ENCODE measurements at regions not wholly inside any gene's neighbourhood (a gene's known extent, or its start where the extent isn't known, plus 50 kb on each side); places are given as distances from the start of the nearest gene placed in this dataset.

GRCh38 chr1:177526201-177526600, 355.4 kb downstream of the BRINP2 start:
- no peak overlapping the region for H2AFZ ChIP-seq (ENCODE audit: low read depth, low read length)
- H3K4me1 ChIP-seq (ENCODE audit: insufficient read depth, low read length), result no peaks in the 10 kb centered on the region
- H3K9me3 ChIP-seq (ENCODE audit: low read length), result no peaks in the 10 kb centered on the region
- H3K27me3 ChIP-seq (ENCODE audit: insufficient read depth, low read length), result no peaks in the 10 kb centered on the region
- H3K36me3 ChIP-seq (ENCODE audit: insufficient read depth, low read length), result no peaks in the 10 kb centered on the region
- no peak overlapping the region for H3K4me3 ChIP-seq (ENCODE audit: low read length)

DNA sequence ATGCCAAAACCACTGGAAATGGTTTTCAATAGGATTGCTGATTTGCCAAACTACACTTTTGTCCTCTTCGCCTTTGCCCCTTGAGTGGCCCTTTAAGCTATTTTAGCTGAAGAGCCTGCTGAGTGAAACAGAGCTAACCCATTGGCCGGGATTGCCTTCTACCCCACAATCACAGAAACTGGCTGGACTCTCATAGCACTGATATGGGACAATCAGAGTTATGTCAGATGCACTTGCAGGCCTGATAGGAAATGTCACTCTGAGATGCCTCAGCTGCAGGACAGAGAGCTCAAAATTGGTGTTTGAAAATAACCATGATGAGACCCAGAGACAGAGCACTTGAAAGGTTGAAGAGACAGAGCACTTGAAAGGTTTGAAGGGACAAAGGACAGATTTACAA, 354.4 kb downstream of the BRINP2 start:
- H3K9me3 ChIP-seq (ENCODE audit: low read length), result no peaks in the 10 kb centered on the region
- H3K27me3 ChIP-seq (ENCODE audit: insufficient read depth, low read length), result no peaks in the 10 kb centered on the region
- H2AFZ ChIP-seq (ENCODE audit: low read depth, low read length), result no peak overlapping the region
- no peaks in the 10 kb centered on the region for H3K4me1 ChIP-seq (ENCODE audit: insufficient read depth, low read length)
- H3K36me3 ChIP-seq (ENCODE audit: insufficient read depth, low read length), result no peaks in the 10 kb centered on the region
- no peak overlapping the region for H3K4me3 ChIP-seq (ENCODE audit: low read length)

- Histone ChIP-seq H3K27me3 (ENCODE audit: insufficient read depth, low read length) (no peaks in the 10 kb centered on the region), H2AFZ (ENCODE audit: low read depth, low read length) (no peak overlapping the region), H3K4me1 (ENCODE audit: insufficient read depth, low read length) (no peaks in the 10 kb centered on the region), H3K9me3 (ENCODE audit: low read length) (no peaks in the 10 kb centered on the region), H3K4me3 (ENCODE audit: low read length) (no peak overlapping the region), H3K36me3 (ENCODE audit: insufficient read depth, low read length) (no peaks in the 10 kb centered on the region)
These were observed 346.8 kb downstream of the BRINP2 start for GRCh38 chr1:177517546-177517945.

- Histone ChIP-seq H3K4me1 (ENCODE audit: insufficient read depth, low read length) (no peaks in the 10 kb centered on the region), H3K36me3 (ENCODE audit: insufficient read depth, low read length) (no peaks in the 10 kb centered on the region), H3K27me3 (ENCODE audit: insufficient read depth, low read length) (no peaks in the 10 kb centered on the region), H3K4me3 (ENCODE audit: low read length) (no peak overlapping the region), H2AFZ (ENCODE audit: low read depth, low read length) (no peak overlapping the region), H3K9me3 (ENCODE audit: low read length) (no peaks in the 10 kb centered on the region)
These were observed 343.4 kb downstream of the BRINP2 start for GRCh38 chr1:177514207-177514606.

DNA sequence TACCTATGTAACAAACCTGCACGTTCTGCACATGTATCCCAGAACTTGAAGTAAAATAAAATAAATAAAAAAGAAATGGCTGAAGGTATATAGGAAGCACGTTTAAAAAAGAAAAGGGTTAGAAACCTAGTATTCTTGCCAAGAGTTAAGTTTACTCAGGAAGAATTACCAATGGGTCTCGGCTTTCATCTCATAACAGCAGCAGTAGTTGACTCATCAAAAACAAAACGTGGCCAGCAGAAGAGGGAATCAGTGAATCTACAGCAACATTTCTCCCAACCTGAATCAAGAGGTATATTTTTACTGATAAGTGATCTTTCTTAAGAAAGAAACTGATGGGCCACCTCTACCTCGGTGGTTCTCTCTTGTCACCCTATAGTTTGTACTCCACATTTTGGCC, 340.3 kb downstream of the BRINP2 start:
- Histone ChIP-seq H2AFZ (ENCODE audit: low read depth, low read length) (no peak overlapping the region), H3K4me3 (ENCODE audit: low read length) (no peak overlapping the region), H3K9me3 (ENCODE audit: low read length) (no peaks in the 10 kb centered on the region), H3K27me3 (ENCODE audit: insufficient read depth, low read length) (no peaks in the 10 kb centered on the region), H3K4me1 (ENCODE audit: insufficient read depth, low read length) (no peaks in the 10 kb centered on the region), H3K36me3 (ENCODE audit: insufficient read depth, low read length) (no peaks in the 10 kb centered on the region)

DNA sequence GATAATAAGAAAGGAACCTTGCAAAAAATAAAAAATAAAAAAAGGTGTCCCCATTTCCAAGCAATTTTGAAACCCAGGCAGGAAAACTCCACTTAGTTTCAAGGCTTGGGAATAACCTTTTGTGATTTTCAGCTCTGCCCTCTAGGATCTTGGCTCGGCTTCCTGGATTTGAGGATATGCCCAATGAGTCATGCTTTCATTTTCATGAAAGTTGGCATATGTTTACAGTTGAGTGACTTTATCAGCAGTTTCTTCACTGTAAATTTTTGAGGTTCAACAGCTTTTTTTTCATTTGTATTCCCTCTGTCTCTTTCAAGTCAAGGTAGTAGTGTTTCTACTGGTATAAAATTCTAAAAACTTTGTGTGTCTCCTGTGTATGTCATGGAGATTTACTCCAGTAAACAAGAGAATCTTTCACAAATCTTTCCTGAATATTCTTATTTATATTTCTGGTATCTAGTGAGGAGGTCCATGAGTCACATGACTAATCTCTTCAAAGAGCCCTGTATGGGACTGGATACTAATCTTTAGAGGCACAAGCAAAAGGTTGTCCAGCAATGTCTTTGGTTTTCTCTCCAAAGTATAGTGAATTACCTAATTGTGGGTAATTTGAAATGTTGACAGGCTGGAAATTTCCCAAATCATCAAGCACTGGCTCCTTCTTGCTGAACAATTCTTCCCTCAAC, 335.3 kb downstream of the BRINP2 start:
- Histone ChIP-seq H3K4me3 (ENCODE audit: low read length) (no peak overlapping the region), H3K27me3 (ENCODE audit: insufficient read depth, low read length) (no peaks in the 10 kb centered on the region), H2AFZ (ENCODE audit: low read depth, low read length) (no peak overlapping the region), H3K36me3 (ENCODE audit: insufficient read depth, low read length) (no peaks in the 10 kb centered on the region), H3K4me1 (ENCODE audit: insufficient read depth, low read length) (no peaks in the 10 kb centered on the region), H3K9me3 (ENCODE audit: low read length) (no peaks in the 10 kb centered on the region)

- no peak overlapping the region for H2AFZ ChIP-seq (ENCODE audit: low read depth, low read length)
- no peaks in the 10 kb centered on the region for H3K9me3 ChIP-seq (ENCODE audit: low read length)
- no peak overlapping the region for H3K4me3 ChIP-seq (ENCODE audit: low read length)
- H3K27me3 ChIP-seq (ENCODE audit: insufficient read depth, low read length), result no peaks in the 10 kb centered on the region
- no peaks in the 10 kb centered on the region for H3K36me3 ChIP-seq (ENCODE audit: insufficient read depth, low read length)
- H3K4me1 ChIP-seq (ENCODE audit: insufficient read depth, low read length), result no peaks in the 10 kb centered on the region
These were observed 325.1 kb downstream of the BRINP2 start for GRCh38 chr1:177495878-177496277.

GRCh38 chr1:177490786-177491185, 320.0 kb downstream of the BRINP2 start:
- Histone ChIP-seq H3K4me3 (ENCODE audit: low read length) (no peak overlapping the region), H3K4me1 (ENCODE audit: insufficient read depth, low read length) (no peaks in the 10 kb centered on the region), H3K36me3 (ENCODE audit: insufficient read depth, low read length) (no peaks in the 10 kb centered on the region), H3K9me3 (ENCODE audit: low read length) (no peaks in the 10 kb centered on the region), H2AFZ (ENCODE audit: low read depth, low read length) (no peak overlapping the region), H3K27me3 (ENCODE audit: insufficient read depth, low read length) (no peaks in the 10 kb centered on the region)

- no peaks in the 10 kb centered on the region for H3K9me3 ChIP-seq (ENCODE audit: low read length)
- H3K27me3 ChIP-seq (ENCODE audit: insufficient read depth, low read length), result no peaks in the 10 kb centered on the region
- H2AFZ ChIP-seq (ENCODE audit: low read depth, low read length), result no peak overlapping the region
- no peaks in the 10 kb centered on the region for H3K36me3 ChIP-seq (ENCODE audit: insufficient read depth, low read length)
- no peaks in the 10 kb centered on the region for H3K4me1 ChIP-seq (ENCODE audit: insufficient read depth, low read length)
- H3K4me3 ChIP-seq (ENCODE audit: low read length), result no peak overlapping the region
These were observed 319.4 kb downstream of the BRINP2 start for GRCh38 chr1:177490036-177490639.

- no peaks in the 10 kb centered on the region for H3K9me3 ChIP-seq (ENCODE audit: low read length)
- H3K4me1 ChIP-seq (ENCODE audit: insufficient read depth, low read length), result no peaks in the 10 kb centered on the region
- no peak overlapping the region for H2AFZ ChIP-seq (ENCODE audit: low read depth, low read length)
- no peaks in the 10 kb centered on the region for H3K36me3 ChIP-seq (ENCODE audit: insufficient read depth, low read length)
- no peaks in the 10 kb centered on the region for H3K27me3 ChIP-seq (ENCODE audit: insufficient read depth, low read length)
- H3K4me3 ChIP-seq (ENCODE audit: low read length), result no peak overlapping the region
These were observed 318.0 kb downstream of the BRINP2 start for GRCh38 chr1:177488722-177489121.

DNA sequence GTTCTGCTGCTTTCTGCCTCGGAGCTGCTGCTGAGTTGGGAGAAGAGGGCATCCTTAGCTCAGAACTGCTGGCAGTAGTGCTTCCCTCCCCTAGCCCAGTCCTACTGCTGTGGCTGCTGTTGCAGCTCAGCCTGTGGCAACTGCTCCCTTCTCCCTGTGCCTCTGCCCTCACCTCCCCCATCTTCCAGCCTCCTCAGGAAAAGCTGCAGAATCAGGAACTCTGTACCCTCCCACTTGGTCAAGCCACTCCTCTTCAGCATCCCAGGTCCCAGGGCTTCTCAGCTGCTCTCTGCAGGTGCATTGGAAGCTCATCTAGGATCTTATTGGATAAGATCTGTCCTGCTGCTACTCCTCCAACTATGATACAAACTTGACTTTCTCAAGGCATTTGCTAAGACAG, 316.7 kb downstream of the BRINP2 start:
- Histone ChIP-seq H3K4me3 (ENCODE audit: low read length) (no peak overlapping the region), H3K4me1 (ENCODE audit: insufficient read depth, low read length) (no peaks in the 10 kb centered on the region), H3K36me3 (ENCODE audit: insufficient read depth, low read length) (no peaks in the 10 kb centered on the region), H3K27me3 (ENCODE audit: insufficient read depth, low read length) (no peaks in the 10 kb centered on the region), H3K9me3 (ENCODE audit: low read length) (no peaks in the 10 kb centered on the region), H2AFZ (ENCODE audit: low read depth, low read length) (no peak overlapping the region)

DNA sequence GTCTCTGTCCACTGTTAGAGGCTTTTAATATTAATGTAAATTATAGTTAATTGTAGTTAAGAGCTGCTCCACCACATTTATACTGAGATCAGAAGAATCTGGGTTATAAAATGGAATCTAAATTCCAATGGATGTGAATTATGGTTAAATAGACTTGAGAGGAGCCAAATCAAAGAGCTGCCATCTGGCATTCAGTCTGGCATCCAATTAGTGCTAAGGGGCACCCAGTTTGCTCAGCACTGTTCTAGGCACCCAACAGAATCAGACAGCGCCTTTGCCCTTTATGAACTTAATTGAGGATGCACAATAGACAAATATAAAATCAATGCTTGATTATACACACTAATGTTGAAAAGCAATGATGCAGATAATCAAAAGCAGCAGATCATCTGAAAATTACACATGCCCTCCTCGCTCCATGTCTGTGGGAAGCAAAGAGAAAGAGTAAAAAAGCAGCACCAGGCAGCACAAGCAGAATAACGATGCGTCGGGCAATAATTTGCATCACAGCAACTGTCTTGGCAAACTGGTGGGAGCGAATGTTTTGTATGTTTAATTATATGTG, 310.1 kb downstream of the BRINP2 start:
- Histone ChIP-seq H3K4me1 (ENCODE audit: insufficient read depth, low read length) (no peaks in the 10 kb centered on the region), H3K27me3 (ENCODE audit: insufficient read depth, low read length) (no peaks in the 10 kb centered on the region), H3K9me3 (ENCODE audit: low read length) (no peaks in the 10 kb centered on the region), H2AFZ (ENCODE audit: low read depth, low read length) (no peak overlapping the region), H3K4me3 (ENCODE audit: low read length) (no peak overlapping the region), H3K36me3 (ENCODE audit: insufficient read depth, low read length) (no peaks in the 10 kb centered on the region)

DNA sequence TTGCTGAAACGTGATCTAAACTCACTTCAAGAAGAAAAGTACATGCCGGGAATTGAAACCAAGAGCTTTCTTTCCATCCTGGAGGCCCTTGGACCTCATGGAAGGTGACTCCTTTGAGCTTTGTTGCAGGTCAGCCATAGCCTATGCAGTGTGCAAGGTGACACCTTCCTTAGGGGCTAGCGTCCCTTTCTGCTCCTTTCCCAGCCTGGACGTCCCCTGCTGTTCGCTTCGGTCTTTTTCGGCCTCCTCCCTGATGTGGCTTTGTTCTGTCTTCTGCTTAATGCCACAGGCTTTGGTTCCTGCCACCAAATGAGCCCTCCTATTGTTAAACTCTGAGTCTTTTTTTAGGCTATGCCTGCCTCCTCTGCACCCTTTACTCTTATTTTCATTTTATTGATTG, 308.8 kb downstream of the BRINP2 start:
- Histone ChIP-seq H2AFZ (ENCODE audit: low read depth, low read length) (no peak overlapping the region), H3K4me3 (ENCODE audit: low read length) (no peak overlapping the region), H3K9me3 (ENCODE audit: low read length) (no peaks in the 10 kb centered on the region), H3K36me3 (ENCODE audit: insufficient read depth, low read length) (no peaks in the 10 kb centered on the region), H3K4me1 (ENCODE audit: insufficient read depth, low read length) (no peaks in the 10 kb centered on the region), H3K27me3 (ENCODE audit: insufficient read depth, low read length) (no peaks in the 10 kb centered on the region)

- H3K4me3 ChIP-seq (ENCODE audit: low read length), result no peak overlapping the region
- H3K4me1 ChIP-seq (ENCODE audit: insufficient read depth, low read length), result no peaks in the 10 kb centered on the region
- H2AFZ ChIP-seq (ENCODE audit: low read depth, low read length), result no peak overlapping the region
- H3K36me3 ChIP-seq (ENCODE audit: insufficient read depth, low read length), result no peaks in the 10 kb centered on the region
- no peaks in the 10 kb centered on the region for H3K9me3 ChIP-seq (ENCODE audit: low read length)
- H3K27me3 ChIP-seq (ENCODE audit: insufficient read depth, low read length), result no peaks in the 10 kb centered on the region
These were observed 305.9 kb downstream of the BRINP2 start for GRCh38 chr1:177476676-177477075.

All from neuron (in vitro differentiated cells).